ENCODE measurements at regions not wholly inside any gene's neighbourhood (a gene's known extent, or its start where the extent isn't known, plus 50 kb on each side); places are given as distances from the start of the nearest gene placed in this dataset.

GRCh38 chr7:46694058-46694457, 773.0 kb upstream of the IGFBP3 start:
- Mint-ChIP-seq H3K27me3 (ENCODE audit: low read depth) (no peaks in the 10 kb centered on the region), H3K36me3 (no peaks in the 10 kb centered on the region), H3K4me1 (0 out of 2 replicates have a peak, but pooled peaks cover 6% of the 10 kb centered on the region), H3K27ac (no peak overlapping the region), H3K4me3 (no peak overlapping the region), H3K9me3 (peaks cover 8% of the 10 kb centered on the region)
- ChIA-PET CTCF (interaction anchor here (1.3 kb wide), 1 partner anchor 407 kb away, joined by 3 read pairs; no protein-coding TSS in a partner anchor), POLR2A (no interaction called here)
- TF ChIP-seq ZBTB43 (CRISPR knock-in tag; IDR thresholded peaks at IDR 0.05) (no peak), RORB (CRISPR knock-in tag; IDR thresholded peaks at IDR 0.05) (no peak), NFE2L1 (CRISPR knock-in tag; IDR thresholded peaks at IDR 0.05) (no peak), AFF4 (CRISPR knock-in tag; IDR thresholded peaks at IDR 0.05; ENCODE audit: borderline replicate concordance) (no peak)
- ATAC-seq (no peak), DNase-seq (ENCODE audit: low spot score) (no peak)

- no peak overlapping the region for H3K4me3 Mint-ChIP-seq
- CTCF ChIA-PET, result no interaction called here
- no peak for ATAC-seq
Measured at GRCh38 chr7:46687203-46687602, 766.1 kb upstream of the IGFBP3 start.

More at GRCh38 chr7:46687203-46687602, 766.1 kb upstream of the IGFBP3 start:
- Mint-ChIP-seq H3K4me1 (no peaks in the 10 kb centered on the region), H3K36me3 (no peaks in the 10 kb centered on the region), H3K27ac (no peak overlapping the region), H3K9me3 (peaks cover 13% of the 10 kb centered on the region), H3K27me3 (ENCODE audit: low read depth) (no peaks in the 10 kb centered on the region)
- TF ChIP-seq ZNF416 (CRISPR knock-in tag; IDR thresholded peaks at IDR 0.05) (no peak), ZNF512 (CRISPR knock-in tag; IDR thresholded peaks at IDR 0.05; ENCODE audit: borderline replicate concordance) (no peak), NR3C1 (CRISPR knock-in tag; conservative IDR thresholded peaks at IDR 0.05; ENCODE audit: low read depth) (no peak), SMAD3 (CRISPR knock-in tag; IDR thresholded peaks at IDR 0.05; ENCODE audit: borderline replicate concordance) (no peak), GRHL2 (CRISPR knock-in tag; IDR thresholded peaks at IDR 0.05; ENCODE audit: insufficient replicate concordance, severe bottlenecking) (no peak), ELF4 (CRISPR knock-in tag; IDR thresholded peaks at IDR 0.05; ENCODE audit: low read depth) (no peak), ARID4B (CRISPR knock-in tag; IDR thresholded peaks at IDR 0.05; ENCODE audit: borderline replicate concordance) (no peak), ETV6 (CRISPR knock-in tag; IDR thresholded peaks at IDR 0.05) (no peak)
- DNase-seq (ENCODE audit: low spot score), result no peak
- POLR2A ChIA-PET, result no interaction called here
